ENCODE measurements at regions not wholly inside any gene's neighbourhood (a gene's known extent, or its start where the extent isn't known, plus 50 kb on each side); places are given as distances from the start of the nearest gene placed in this dataset.

- Mint-ChIP-seq H3K27ac (ENCODE audit: unreplicated experiment) (no peak overlapping the region), H3K4me3 (ENCODE audit: unreplicated experiment) (no peak overlapping the region), H3K36me3 (ENCODE audit: insufficient read depth, unreplicated experiment) (no peaks in the 10 kb centered on the region), H3K9me3 (ENCODE audit: unreplicated experiment) (no peaks in the 10 kb centered on the region), H3K4me1 (ENCODE audit: low read depth, unreplicated experiment) (no peaks in the 10 kb centered on the region), H3K27me3 (ENCODE audit: insufficient read depth, unreplicated experiment) (peaks cover 4% of the 10 kb centered on the region)
- BruUV-seq (replicated peaks): no TSS peak
- TF ChIP-seq CTCF (IDR thresholded peaks at IDR 0.05; ENCODE audit: insufficient read depth in 1 of 2, low read depth in 1 of 2, low read length in 1 of 2, severe bottlenecking in 1 of 2, unreplicated experiment in 1 of 2): peak; percentile 37 to 48
- no peaks in the 10 kb centered on the region for H3K27me3 ChIP-seq (replicated peaks; ENCODE audit: control insufficient read depth, insufficient read depth, low read length)
- ChIA-PET CTCF (interaction anchor here (0.5 to 0.6 kb wide), 3 partner anchors 155 to 770 kb away, joined by 3 to 4 read pairs (median 3); no protein-coding TSS in a partner anchor), POLR2A (no interaction called here)
- H3K36me3 ChIP-seq (ENCODE audit: control insufficient read depth, insufficient read depth, low read length): no peaks in the 10 kb centered on the region
- no peaks in the 10 kb centered on the region for H3K9me3 ChIP-seq
- peak; percentile 43 to 45 for DNase-seq
- intact Hi-C loops (cut with micrococcal nuclease; ENCODE audit: unreplicated experiment): loop anchor here (2.0 to 5.0 kb wide), 2 partner anchors 156 to 693 kb away; no protein-coding TSS in a partner anchor
- no peaks in the 10 kb centered on the region for H3K4me1 ChIP-seq
- H3K4me3 ChIP-seq (ENCODE audit: low read depth, low read length): no peak overlapping the region
Observed at GRCh38 chr9:118595719-118596305, 773.4 kb downstream of the BRINP1 start.

- H3K4me1 ChIP-seq: no peaks in the 10 kb centered on the region
- no peaks in the 10 kb centered on the region for H3K9me3 Mint-ChIP-seq (ENCODE audit: unreplicated experiment)
- H3K27ac Mint-ChIP-seq (ENCODE audit: unreplicated experiment): no peak overlapping the region
- H3K36me3 ChIP-seq (ENCODE audit: control insufficient read depth, insufficient read depth, low read length): no peaks in the 10 kb centered on the region
- H3K27me3 ChIP-seq (replicated peaks; ENCODE audit: control insufficient read depth, insufficient read depth, low read length): no peaks in the 10 kb centered on the region
- no peak for TF ChIP-seq CTCF (IDR thresholded peaks at IDR 0.05; ENCODE audit: insufficient read depth in 1 of 2, low read depth in 1 of 2, low read length in 1 of 2, severe bottlenecking in 1 of 2, unreplicated experiment in 1 of 2)
- no peaks in the 10 kb centered on the region for H3K4me1 Mint-ChIP-seq (ENCODE audit: low read depth, unreplicated experiment)
- H3K4me3 Mint-ChIP-seq (ENCODE audit: unreplicated experiment): no peak overlapping the region
- CTCF ChIA-PET: interaction anchor here (0.5 to 0.6 kb wide), 3 partner anchors 154 to 769 kb away, joined by 3 to 4 read pairs (median 3); no protein-coding TSS in a partner anchor
- POLR2A ChIA-PET: no interaction called here
- intact Hi-C loops (cut with micrococcal nuclease; ENCODE audit: unreplicated experiment): loop anchor here (5.0 kb wide), 1 partner anchor 156 kb away; no protein-coding TSS in a partner anchor
- DNase-seq: no peak
- no TSS peak for BruUV-seq (replicated peaks)
- no peaks in the 10 kb centered on the region for H3K36me3 Mint-ChIP-seq (ENCODE audit: insufficient read depth, unreplicated experiment)
- peaks cover 4% of the 10 kb centered on the region for H3K27me3 Mint-ChIP-seq (ENCODE audit: insufficient read depth, unreplicated experiment)
- H3K9me3 ChIP-seq: no peaks in the 10 kb centered on the region
- H3K4me3 ChIP-seq (ENCODE audit: low read depth, low read length): no peak overlapping the region
Observed at GRCh38 chr9:118596374-118597015, 772.7 kb downstream of the BRINP1 start.

GRCh38 chr9:118606668-118607067 lies 762.6 kb downstream of the BRINP1 start:
- Mint-ChIP-seq H3K9me3 (ENCODE audit: unreplicated experiment) (no peaks in the 10 kb centered on the region), H3K4me1 (ENCODE audit: low read depth, unreplicated experiment) (no peaks in the 10 kb centered on the region), H3K4me3 (ENCODE audit: unreplicated experiment) (no peak overlapping the region), H3K27me3 (ENCODE audit: insufficient read depth, unreplicated experiment) (no peaks in the 10 kb centered on the region), H3K36me3 (ENCODE audit: insufficient read depth, unreplicated experiment) (no peaks in the 10 kb centered on the region), H3K27ac (ENCODE audit: unreplicated experiment) (no peak overlapping the region)
- no peak for DNase-seq
- H3K27me3 ChIP-seq (replicated peaks; ENCODE audit: control insufficient read depth, insufficient read depth, low read length): no peaks in the 10 kb centered on the region
- POLR2A ChIA-PET: no interaction called here
- no peak overlapping the region for H3K4me3 ChIP-seq (ENCODE audit: low read depth, low read length)
- H3K9me3 ChIP-seq: no peaks in the 10 kb centered on the region
- no peaks in the 10 kb centered on the region for H3K4me1 ChIP-seq
- BruUV-seq (replicated peaks): no TSS peak
- no peaks in the 10 kb centered on the region for H3K36me3 ChIP-seq (ENCODE audit: control insufficient read depth, insufficient read depth, low read length)
- no peak for TF ChIP-seq CTCF (IDR thresholded peaks at IDR 0.05; ENCODE audit: insufficient read depth in 1 of 2, low read depth in 1 of 2, low read length in 1 of 2, severe bottlenecking in 1 of 2, unreplicated experiment in 1 of 2)
- CTCF ChIA-PET: no interaction called here
- intact Hi-C loops (cut with micrococcal nuclease; ENCODE audit: unreplicated experiment): no loop called here

All from Caco-2 (cell line).